RWPE2 (cell line): ENCODE measurements at regions not wholly inside any gene's neighbourhood (a gene's known extent, or its start where the extent isn't known, plus 50 kb on each side); places are given as distances from the start of the nearest gene placed in this dataset.

Experiments
- ATAC-seq: fragments of 200-7000 bp; cut with Tn5 transposase; 3 replicates; pipeline ENCODE4 v1.9.1; 2021; ENCODE audit warnings: low read depth
- DNase-seq: peaks from one replicate; pipeline ENCODE4 v3.0.0-alpha.2; 2020; ENCODE audit warnings: low spot score
- H3K27ac ChIP-seq: fragments of 450-650 bp; 2 replicates; pipeline ENCODE4 v1.5.1; 2017; ENCODE audit warnings: mild to moderate bottlenecking; ENCODE audit not compliant: poor library complexity, severe bottlenecking
- H3K27me3 ChIP-seq: fragments of 250-450 bp; sonication (Bioruptor Pico); 2 replicates; pipeline ENCODE4 v1.5.1; 2021; ENCODE audit warnings: mild to moderate bottlenecking, moderate library complexity; ENCODE audit not compliant: insufficient read depth, poor library complexity, severe bottlenecking
- H3K36me3 ChIP-seq: fragments of 250-450 bp; sonication (Bioruptor Pico); 2 replicates; pipeline ENCODE4 v1.5.1; 2020; ENCODE audit warnings: low read depth, mild to moderate bottlenecking, moderate library complexity
- H3K4me1 ChIP-seq: fragments of 250-450 bp; sonication (Bioruptor Pico); 2 replicates; pipeline ENCODE4 v1.5.1; 2021; ENCODE audit warnings: mild to moderate bottlenecking, moderate library complexity; ENCODE audit not compliant: insufficient read depth, poor library complexity, severe bottlenecking
- H3K4me3 ChIP-seq: fragments of 250-450 bp; sonication (Bioruptor Pico); 2 replicates; pipeline ENCODE4 v1.5.1; 2021; ENCODE audit warnings: mild to moderate bottlenecking, moderate library complexity; ENCODE audit not compliant: severe bottlenecking
- H3K9me3 ChIP-seq: fragments of 250-450 bp; sonication (Bioruptor Pico); 2 replicates; pipeline ENCODE4 v1.5.1; 2021; ENCODE audit warnings: mild to moderate bottlenecking, moderate library complexity; ENCODE audit not compliant: severe bottlenecking
- TF ChIP-seq, protein P1 (sequence below): fragments of 450-650 bp; IDR thresholded peaks from one replicate; pipeline ENCODE4 v1.5.1; 2017; ENCODE audit warnings: mild to moderate bottlenecking, moderate library complexity; ENCODE audit not compliant: poor library complexity, severe bottlenecking

GRCh38 chr2:150572194-150572766 lies 84.8 kb upstream of the RND3 start:
- peaks cover 42% of the 10 kb centered on the region for H3K4me1 ChIP-seq
- H3K4me3 ChIP-seq = no peak overlapping the region
- DNase-seq (no peak), ATAC-seq (no peak)
- H3K27ac ChIP-seq = peak overlapping the region; percentile 86
- no peaks in the 10 kb centered on the region for H3K27me3 ChIP-seq
- no peaks in the 10 kb centered on the region for H3K9me3 ChIP-seq
- TF ChIP-seq, protein P1, sequence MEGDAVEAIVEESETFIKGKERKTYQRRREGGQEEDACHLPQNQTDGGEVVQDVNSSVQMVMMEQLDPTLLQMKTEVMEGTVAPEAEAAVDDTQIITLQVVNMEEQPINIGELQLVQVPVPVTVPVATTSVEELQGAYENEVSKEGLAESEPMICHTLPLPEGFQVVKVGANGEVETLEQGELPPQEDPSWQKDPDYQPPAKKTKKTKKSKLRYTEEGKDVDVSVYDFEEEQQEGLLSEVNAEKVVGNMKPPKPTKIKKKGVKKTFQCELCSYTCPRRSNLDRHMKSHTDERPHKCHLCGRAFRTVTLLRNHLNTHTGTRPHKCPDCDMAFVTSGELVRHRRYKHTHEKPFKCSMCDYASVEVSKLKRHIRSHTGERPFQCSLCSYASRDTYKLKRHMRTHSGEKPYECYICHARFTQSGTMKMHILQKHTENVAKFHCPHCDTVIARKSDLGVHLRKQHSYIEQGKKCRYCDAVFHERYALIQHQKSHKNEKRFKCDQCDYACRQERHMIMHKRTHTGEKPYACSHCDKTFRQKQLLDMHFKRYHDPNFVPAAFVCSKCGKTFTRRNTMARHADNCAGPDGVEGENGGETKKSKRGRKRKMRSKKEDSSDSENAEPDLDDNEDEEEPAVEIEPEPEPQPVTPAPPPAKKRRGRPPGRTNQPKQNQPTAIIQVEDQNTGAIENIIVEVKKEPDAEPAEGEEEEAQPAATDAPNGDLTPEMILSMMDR = no peak
- no peaks in the 10 kb centered on the region for H3K36me3 ChIP-seq

DNA sequence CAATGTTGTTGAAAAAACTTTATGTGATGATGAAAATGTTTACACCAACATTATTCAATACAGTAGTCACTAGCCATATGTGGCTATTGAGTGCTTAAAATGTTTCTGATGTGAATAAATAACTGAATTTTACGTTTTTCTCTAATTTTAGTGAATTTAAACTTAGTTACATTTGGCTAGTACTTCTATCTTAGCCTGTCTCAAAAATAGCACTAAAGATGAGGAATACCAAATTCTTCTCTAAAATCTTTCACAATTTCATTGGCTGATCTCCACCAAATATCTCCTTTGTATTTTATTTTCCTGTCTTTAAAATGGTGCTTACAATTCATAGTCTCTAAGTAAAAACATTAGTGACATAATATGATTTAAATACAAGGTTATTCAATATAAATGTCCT lies 83.7 kb upstream of the RND3 start:
- peaks cover 42% of the 10 kb centered on the region for H3K4me1 ChIP-seq
- no peak; the same call in 2 of the 3 replicates for ATAC-seq
- H3K36me3 ChIP-seq = no peaks in the 10 kb centered on the region
- H3K9me3 ChIP-seq = no peaks in the 10 kb centered on the region
- H3K27me3 ChIP-seq = no peaks in the 10 kb centered on the region
- no peak overlapping the region for H3K4me3 ChIP-seq
- peak overlapping the region; percentile 86 for H3K27ac ChIP-seq
- no peak for DNase-seq
- TF ChIP-seq, protein P1 = no peak

- Histone ChIP-seq H3K4me3 (no peak overlapping the region), H3K27ac (peak overlapping the region; percentile 86), H3K9me3 (no peaks in the 10 kb centered on the region), H3K36me3 (no peaks in the 10 kb centered on the region), H3K4me1 (peaks cover 42% of the 10 kb centered on the region), H3K27me3 (no peaks in the 10 kb centered on the region)
- peak; percentile 90 for ATAC-seq
- no peak for DNase-seq
- TF ChIP-seq, protein P1 = no peak
Observed at GRCh38 chr2:150570712-150571111, 83.2 kb upstream of the RND3 start.

- TF ChIP-seq, protein P1 = no peak
- Histone ChIP-seq H3K9me3 (no peaks in the 10 kb centered on the region), H3K4me1 (peaks cover 42% of the 10 kb centered on the region), H3K4me3 (no peak overlapping the region), H3K27ac (peak overlapping the region; percentile 86), H3K36me3 (no peaks in the 10 kb centered on the region), H3K27me3 (no peaks in the 10 kb centered on the region)
- no peak for DNase-seq
- ATAC-seq = no peak
Observed at GRCh38 chr2:150569761-150570160, 82.3 kb upstream of the RND3 start.

GRCh38 chr2:150567771-150568301 lies 80.4 kb upstream of the RND3 start:
- H3K9me3 ChIP-seq = no peaks in the 10 kb centered on the region
- no peaks in the 10 kb centered on the region for H3K27me3 ChIP-seq
- peak overlapping the region; percentile 86 for H3K27ac ChIP-seq
- DNase-seq (no peak), ATAC-seq (no peak)
- no peaks in the 10 kb centered on the region for H3K36me3 ChIP-seq
- H3K4me3 ChIP-seq = no peak overlapping the region
- H3K4me1 ChIP-seq = peaks cover 33% of the 10 kb centered on the region
- TF ChIP-seq, protein P1 = no peak
